Liver (tissue), 3 donors: ENCODE measurements at regions not wholly inside any gene's neighbourhood (a gene's known extent, or its start where the extent isn't known, plus 50 kb on each side); places are given as distances from the start of the nearest gene placed in this dataset.

Source experiments
- CTCF ChIP-seq: fragments of 150-350 bp; IDR thresholded peaks from 2 replicates; pipeline ENCODE4 v1.5.1; 2017; ENCODE audit warnings: improper control_type of control experiment, low read depth, low read length; ENCODE audit not compliant: missing input control
- EGR1 ChIP-seq, 2 donors: IDR thresholded peaks; 2 replicates each; pipeline ENCODE4 v1.6.1; 2016 to 2018; ENCODE audit warnings: antibody characterized with exemption in 2 of 2, low read depth in 2 of 2
- GABPA ChIP-seq, 2 donors: IDR thresholded peaks in 1 of 2; conservative IDR thresholded peaks in 1 of 2; 2 replicates each; pipeline ENCODE4 v1.6.1; 2016; ENCODE audit warnings: antibody characterized with exemption in 2 of 2, mild to moderate bottlenecking in 1 of 2, moderate library complexity in 1 of 2
- SP1 ChIP-seq: IDR thresholded peaks from 2 replicates; pipeline ENCODE4 v1.6.1; 2018; ENCODE audit warnings: antibody characterized with exemption, mild to moderate bottlenecking
- YY1 ChIP-seq: IDR thresholded peaks from 2 replicates; pipeline ENCODE4 v1.6.1; 2016; ENCODE audit warnings: antibody characterized with exemption, mild to moderate bottlenecking
- donor health status: healthy.
- donor health status: healthy.

- TF ChIP-seq GABPA (IDR thresholded peaks at IDR 0.05 in 1 of 2, conservative IDR thresholded peaks at IDR 0.05 in 1 of 2) (no peak), CTCF (no peak), YY1 (no peak), EGR1 (IDR thresholded peaks at IDR 0.05; ENCODE audit: low read depth in 2 of 2) (no peak), SP1 (no peak)
These were observed 88.4 kb upstream of the PCDH8 start for GRCh38 chr13:52936806-52937205.
